ENCODE measurements at regions not wholly inside any gene's neighbourhood (a gene's known extent, or its start where the extent isn't known, plus 50 kb on each side); places are given as distances from the start of the nearest gene placed in this dataset.

- DNase-seq (ENCODE audit: low spot score) = no peak
- TF ChIP-seq, protein P1, sequence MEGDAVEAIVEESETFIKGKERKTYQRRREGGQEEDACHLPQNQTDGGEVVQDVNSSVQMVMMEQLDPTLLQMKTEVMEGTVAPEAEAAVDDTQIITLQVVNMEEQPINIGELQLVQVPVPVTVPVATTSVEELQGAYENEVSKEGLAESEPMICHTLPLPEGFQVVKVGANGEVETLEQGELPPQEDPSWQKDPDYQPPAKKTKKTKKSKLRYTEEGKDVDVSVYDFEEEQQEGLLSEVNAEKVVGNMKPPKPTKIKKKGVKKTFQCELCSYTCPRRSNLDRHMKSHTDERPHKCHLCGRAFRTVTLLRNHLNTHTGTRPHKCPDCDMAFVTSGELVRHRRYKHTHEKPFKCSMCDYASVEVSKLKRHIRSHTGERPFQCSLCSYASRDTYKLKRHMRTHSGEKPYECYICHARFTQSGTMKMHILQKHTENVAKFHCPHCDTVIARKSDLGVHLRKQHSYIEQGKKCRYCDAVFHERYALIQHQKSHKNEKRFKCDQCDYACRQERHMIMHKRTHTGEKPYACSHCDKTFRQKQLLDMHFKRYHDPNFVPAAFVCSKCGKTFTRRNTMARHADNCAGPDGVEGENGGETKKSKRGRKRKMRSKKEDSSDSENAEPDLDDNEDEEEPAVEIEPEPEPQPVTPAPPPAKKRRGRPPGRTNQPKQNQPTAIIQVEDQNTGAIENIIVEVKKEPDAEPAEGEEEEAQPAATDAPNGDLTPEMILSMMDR (IDR thresholded peaks at IDR 0.05; ENCODE audit: extremely low read depth, missing control alignments) = no peak
These were observed 241.0 kb upstream of the RBBP8 start for GRCh38 chr18:22691946-22692710.

GRCh38 chr18:22694954-22695353 lies 238.2 kb upstream of the RBBP8 start:
- TF ChIP-seq, protein P1 (IDR thresholded peaks at IDR 0.05; ENCODE audit: extremely low read depth, missing control alignments) = no peak
- no peak for DNase-seq (ENCODE audit: low spot score)

DNA sequence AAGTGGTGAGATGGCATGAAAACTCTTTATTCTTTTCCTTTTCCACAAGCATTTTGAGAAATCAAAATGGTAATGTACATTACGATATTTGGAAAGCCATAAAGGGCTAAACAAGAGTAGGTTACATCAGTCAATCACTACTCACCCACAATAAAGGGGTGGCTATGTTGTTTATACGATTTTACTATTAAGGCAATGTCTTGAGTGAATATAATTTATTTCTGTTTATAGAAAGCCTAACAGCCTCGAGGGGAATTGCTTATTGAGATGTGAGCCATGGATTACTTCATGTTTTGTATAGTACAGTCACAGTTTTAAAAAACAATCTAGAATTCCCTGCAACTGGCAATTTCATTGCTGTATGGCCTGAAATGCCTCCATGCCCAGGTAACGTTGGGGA lies 237.5 kb upstream of the RBBP8 start:
- no peak for DNase-seq (ENCODE audit: low spot score)
- TF ChIP-seq, protein P1 (IDR thresholded peaks at IDR 0.05; ENCODE audit: extremely low read depth, missing control alignments) = no peak

DNA sequence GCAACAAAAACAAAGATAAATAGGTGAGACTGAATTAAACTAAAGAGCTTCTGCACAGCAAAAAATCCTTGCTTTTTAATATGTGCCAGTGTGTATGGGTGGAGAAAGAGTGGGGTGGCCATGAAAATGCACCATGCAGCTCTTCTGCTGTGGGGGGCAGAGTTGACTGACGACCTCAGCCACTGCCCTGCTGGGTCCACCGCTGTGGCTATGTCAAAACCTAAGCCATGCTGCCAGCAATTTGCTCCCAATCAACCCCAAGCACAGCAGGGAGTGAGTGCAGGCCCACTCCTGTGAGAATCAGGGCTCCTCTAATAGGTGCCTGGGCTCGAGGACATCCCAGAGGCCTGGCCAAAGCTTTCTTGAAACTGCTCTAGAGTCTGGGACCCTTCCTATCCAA lies 235.6 kb upstream of the RBBP8 start:
- TF ChIP-seq, protein P1 (IDR thresholded peaks at IDR 0.05; ENCODE audit: extremely low read depth, missing control alignments) = no peak
- no peak for DNase-seq (ENCODE audit: low spot score)

DNA sequence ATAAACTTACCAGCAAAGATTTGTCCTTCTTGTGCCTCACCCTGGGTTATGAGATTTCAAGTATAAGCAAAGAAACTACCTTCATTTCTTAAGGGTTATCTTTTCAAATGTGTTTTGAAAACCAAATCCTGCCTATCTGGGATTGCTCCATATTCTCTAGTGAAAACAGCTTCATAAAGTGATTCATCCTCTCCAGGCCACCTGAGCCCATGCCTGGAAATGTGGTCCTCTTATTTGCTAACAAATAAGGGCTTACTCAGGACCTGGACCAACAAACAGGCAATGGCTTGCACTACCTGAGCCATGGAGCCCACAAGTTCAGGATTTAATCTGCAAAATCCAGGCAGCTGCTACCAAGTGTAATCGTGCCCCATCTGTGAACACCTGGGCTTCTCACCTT lies 234.4 kb upstream of the RBBP8 start:
- DNase-seq (ENCODE audit: low spot score) = no peak
- TF ChIP-seq, protein P1 (IDR thresholded peaks at IDR 0.05; ENCODE audit: extremely low read depth, missing control alignments) = no peak

GRCh38 chr18:22699629-22700028 lies 233.5 kb upstream of the RBBP8 start:
- TF ChIP-seq, protein P1 (IDR thresholded peaks at IDR 0.05; ENCODE audit: extremely low read depth, missing control alignments) = no peak
- DNase-seq (ENCODE audit: low spot score) = no peak

- DNase-seq (ENCODE audit: low spot score) = no peak
- TF ChIP-seq, protein P1 (IDR thresholded peaks at IDR 0.05; ENCODE audit: extremely low read depth, missing control alignments) = no peak
These were observed 232.2 kb upstream of the RBBP8 start for GRCh38 chr18:22700920-22701319.

Data from GM20000 (cell line).